RWPE2 (cell line): ENCODE measurements at regions not wholly inside any gene's neighbourhood (a gene's known extent, or its start where the extent isn't known, plus 50 kb on each side); places are given as distances from the start of the nearest gene placed in this dataset.

Experiments used
- ATAC-seq: fragments of 200-7000 bp; cut with Tn5 transposase; 3 replicates; pipeline ENCODE4 v1.9.1; 2021; ENCODE audit warnings: low read depth
- DNase-seq: peaks from one replicate; pipeline ENCODE4 v3.0.0-alpha.2; 2020; ENCODE audit warnings: low spot score
- H3K27ac ChIP-seq: fragments of 450-650 bp; 2 replicates; pipeline ENCODE4 v1.5.1; 2017; ENCODE audit warnings: mild to moderate bottlenecking; ENCODE audit not compliant: poor library complexity, severe bottlenecking
- H3K27me3 ChIP-seq: fragments of 250-450 bp; sonication (Bioruptor Pico); 2 replicates; pipeline ENCODE4 v1.5.1; 2021; ENCODE audit warnings: mild to moderate bottlenecking, moderate library complexity; ENCODE audit not compliant: insufficient read depth, poor library complexity, severe bottlenecking
- H3K36me3 ChIP-seq: fragments of 250-450 bp; sonication (Bioruptor Pico); 2 replicates; pipeline ENCODE4 v1.5.1; 2020; ENCODE audit warnings: low read depth, mild to moderate bottlenecking, moderate library complexity
- H3K4me1 ChIP-seq: fragments of 250-450 bp; sonication (Bioruptor Pico); 2 replicates; pipeline ENCODE4 v1.5.1; 2021; ENCODE audit warnings: mild to moderate bottlenecking, moderate library complexity; ENCODE audit not compliant: insufficient read depth, poor library complexity, severe bottlenecking
- H3K4me3 ChIP-seq: fragments of 250-450 bp; sonication (Bioruptor Pico); 2 replicates; pipeline ENCODE4 v1.5.1; 2021; ENCODE audit warnings: mild to moderate bottlenecking, moderate library complexity; ENCODE audit not compliant: severe bottlenecking
- H3K9me3 ChIP-seq: fragments of 250-450 bp; sonication (Bioruptor Pico); 2 replicates; pipeline ENCODE4 v1.5.1; 2021; ENCODE audit warnings: mild to moderate bottlenecking, moderate library complexity; ENCODE audit not compliant: severe bottlenecking
- TF ChIP-seq, protein P1 (sequence below): fragments of 450-650 bp; IDR thresholded peaks from one replicate; pipeline ENCODE4 v1.5.1; 2017; ENCODE audit warnings: mild to moderate bottlenecking, moderate library complexity; ENCODE audit not compliant: poor library complexity, severe bottlenecking

DNA sequence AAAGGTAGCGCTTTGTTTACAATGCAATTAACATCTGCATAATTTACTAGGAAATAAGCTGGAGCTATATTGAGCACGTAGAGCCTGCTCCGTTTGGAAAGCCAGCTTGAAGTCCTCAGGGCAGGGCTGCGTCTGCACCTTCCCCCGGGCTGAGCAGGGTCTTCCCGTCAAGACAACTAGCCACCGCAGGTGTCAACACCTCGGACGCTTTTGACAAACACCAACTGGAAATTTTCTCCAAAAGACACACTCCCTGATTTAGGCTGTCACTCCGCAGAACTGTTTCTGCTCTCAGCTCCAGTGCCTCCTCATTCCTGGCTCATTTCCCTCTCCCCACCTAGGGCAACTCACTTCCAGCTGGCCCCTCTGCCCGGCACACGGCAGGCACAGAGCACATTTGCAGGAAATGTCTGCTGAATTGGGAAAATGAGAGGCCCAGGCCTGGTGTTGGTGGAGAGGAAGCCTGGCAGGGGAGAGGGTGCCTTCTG, 170.3 kb downstream of the MAF start:
- TF ChIP-seq, protein P1, sequence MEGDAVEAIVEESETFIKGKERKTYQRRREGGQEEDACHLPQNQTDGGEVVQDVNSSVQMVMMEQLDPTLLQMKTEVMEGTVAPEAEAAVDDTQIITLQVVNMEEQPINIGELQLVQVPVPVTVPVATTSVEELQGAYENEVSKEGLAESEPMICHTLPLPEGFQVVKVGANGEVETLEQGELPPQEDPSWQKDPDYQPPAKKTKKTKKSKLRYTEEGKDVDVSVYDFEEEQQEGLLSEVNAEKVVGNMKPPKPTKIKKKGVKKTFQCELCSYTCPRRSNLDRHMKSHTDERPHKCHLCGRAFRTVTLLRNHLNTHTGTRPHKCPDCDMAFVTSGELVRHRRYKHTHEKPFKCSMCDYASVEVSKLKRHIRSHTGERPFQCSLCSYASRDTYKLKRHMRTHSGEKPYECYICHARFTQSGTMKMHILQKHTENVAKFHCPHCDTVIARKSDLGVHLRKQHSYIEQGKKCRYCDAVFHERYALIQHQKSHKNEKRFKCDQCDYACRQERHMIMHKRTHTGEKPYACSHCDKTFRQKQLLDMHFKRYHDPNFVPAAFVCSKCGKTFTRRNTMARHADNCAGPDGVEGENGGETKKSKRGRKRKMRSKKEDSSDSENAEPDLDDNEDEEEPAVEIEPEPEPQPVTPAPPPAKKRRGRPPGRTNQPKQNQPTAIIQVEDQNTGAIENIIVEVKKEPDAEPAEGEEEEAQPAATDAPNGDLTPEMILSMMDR: no peak
- no peak for ATAC-seq
- DNase-seq: no peak
- Histone ChIP-seq H3K27me3 (peaks cover 8% of the 10 kb centered on the region), H3K27ac (no peak overlapping the region), H3K4me1 (no peaks in the 10 kb centered on the region), H3K36me3 (no peaks in the 10 kb centered on the region), H3K9me3 (no peaks in the 10 kb centered on the region), H3K4me3 (no peak overlapping the region)

- Histone ChIP-seq H3K27me3 (peaks cover 8% of the 10 kb centered on the region), H3K4me3 (no peak overlapping the region), H3K9me3 (no peaks in the 10 kb centered on the region), H3K4me1 (no peaks in the 10 kb centered on the region), H3K36me3 (no peaks in the 10 kb centered on the region), H3K27ac (no peak overlapping the region)
- TF ChIP-seq, protein P1: no peak
- DNase-seq (no peak), ATAC-seq (no peak)
These were observed 171.0 kb downstream of the MAF start for GRCh38 chr16:79429381-79430190.

- no peaks in the 10 kb centered on the region for H3K4me1 ChIP-seq
- DNase-seq: no peak
- no peaks in the 10 kb centered on the region for H3K36me3 ChIP-seq
- H3K27ac ChIP-seq: no peak overlapping the region
- H3K27me3 ChIP-seq: peaks cover 8% of the 10 kb centered on the region
- H3K9me3 ChIP-seq: no peaks in the 10 kb centered on the region
- no peak overlapping the region for H3K4me3 ChIP-seq
- ATAC-seq: no peak
- TF ChIP-seq, protein P1: no peak
These were observed 173.9 kb downstream of the MAF start for GRCh38 chr16:79426663-79427062.

GRCh38 chr16:79422064-79422463, 178.5 kb downstream of the MAF start:
- Histone ChIP-seq H3K36me3 (no peaks in the 10 kb centered on the region), H3K9me3 (no peaks in the 10 kb centered on the region), H3K4me3 (no peak overlapping the region), H3K4me1 (no peaks in the 10 kb centered on the region), H3K27ac (no peak overlapping the region), H3K27me3 (no peaks in the 10 kb centered on the region)
- TF ChIP-seq, protein P1: no peak
- no peak for ATAC-seq
- DNase-seq: no peak

DNA sequence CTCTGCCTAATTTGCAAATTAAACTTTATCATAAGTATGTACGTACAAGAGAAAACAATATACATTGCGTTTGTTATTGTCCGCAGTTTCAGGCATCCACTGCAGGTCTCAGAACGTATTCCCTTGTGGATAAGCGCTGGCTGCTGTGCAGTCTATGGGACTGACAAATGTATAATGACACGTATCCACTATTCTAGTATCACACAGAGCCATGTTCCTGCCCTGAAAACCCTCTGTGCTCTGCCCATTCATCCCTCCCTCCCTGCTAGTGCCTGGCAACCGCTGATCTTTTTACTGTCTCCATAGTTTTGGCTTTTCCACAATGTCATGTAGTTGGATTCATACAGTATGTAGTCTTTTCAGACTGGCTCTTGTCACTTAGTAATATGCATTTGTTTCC, 179.4 kb downstream of the MAF start:
- no peak overlapping the region for H3K27ac ChIP-seq
- ATAC-seq (no peak), DNase-seq (no peak)
- no peaks in the 10 kb centered on the region for H3K9me3 ChIP-seq
- H3K36me3 ChIP-seq: no peaks in the 10 kb centered on the region
- H3K27me3 ChIP-seq: no peaks in the 10 kb centered on the region
- no peaks in the 10 kb centered on the region for H3K4me1 ChIP-seq
- TF ChIP-seq, protein P1: no peak
- H3K4me3 ChIP-seq: no peak overlapping the region
